Stimulated activated CD4-positive, alpha-beta T cell treated with anti-CD3 and anti-CD28 coated beads, Interleukin-2, amount 100 ng/mL, for 48 hours (primary cell): ENCODE measurements at regions not wholly inside any gene's neighbourhood (a gene's known extent, or its start where the extent isn't known, plus 50 kb on each side); places are given as distances from the start of the nearest gene placed in this dataset.

Experiments
- DNase-seq, 2 donors: peaks; one replicate each; pipeline ENCODE4 v3.0.0-alpha.2; 2020

DNA sequence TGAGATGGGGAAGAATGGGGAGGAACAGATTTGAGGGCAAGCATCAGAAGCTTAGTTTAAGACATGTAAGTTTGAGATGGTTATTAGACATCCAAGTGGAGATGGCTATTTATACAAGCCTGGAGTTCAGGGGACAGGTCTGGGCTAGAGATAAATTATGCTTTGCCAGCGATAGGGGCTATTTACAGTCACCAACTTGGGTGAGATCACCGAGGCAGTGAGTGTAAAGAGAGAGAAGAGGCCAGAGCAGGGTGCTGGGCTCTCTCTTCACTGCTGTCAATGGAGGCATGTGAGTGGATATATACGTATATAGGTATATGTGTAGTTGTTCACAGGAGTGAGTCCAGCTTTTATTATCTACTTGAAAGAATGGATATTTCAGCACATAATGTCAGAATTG is 81.0 kb downstream of the QPCT start:
- no peak for DNase-seq

DNA sequence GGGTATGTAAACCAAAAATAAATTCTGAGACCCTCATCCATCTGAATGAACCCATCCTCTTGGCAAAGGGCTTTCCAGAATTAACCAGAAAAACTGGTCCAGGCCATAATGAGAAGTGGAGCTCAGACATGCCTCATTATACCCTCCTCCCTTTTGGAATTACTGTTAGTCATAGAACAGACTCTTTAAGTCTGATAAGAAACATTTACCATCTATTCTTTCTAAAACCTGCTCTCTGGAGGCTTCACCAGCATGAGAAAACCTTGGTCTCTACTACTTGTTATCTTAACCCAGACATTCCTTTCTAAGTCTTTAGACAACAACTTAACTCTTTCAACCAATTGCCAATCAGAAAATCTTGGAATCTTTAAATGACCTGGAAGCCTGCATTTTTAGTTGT is 82.8 kb downstream of the QPCT start:
- DNase-seq = no peak

DNA sequence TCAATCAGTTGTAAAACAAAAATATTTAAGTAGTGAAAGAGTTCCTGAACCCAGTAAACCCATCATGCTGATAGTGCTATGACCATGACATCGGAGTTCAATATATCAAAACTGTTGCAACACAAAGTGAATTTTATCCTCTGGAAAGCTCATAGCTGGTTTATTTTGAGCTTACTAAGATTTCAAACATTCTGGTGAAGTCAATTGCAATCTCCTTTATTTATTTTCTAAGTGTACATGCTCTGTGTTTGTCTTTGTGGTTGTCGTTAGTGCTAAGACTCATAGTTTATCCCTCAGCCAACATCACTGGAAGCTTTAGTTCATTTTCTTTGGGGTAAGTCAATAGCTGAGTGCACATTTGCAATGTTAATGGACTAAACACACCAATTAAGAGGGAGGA is 91.9 kb downstream of the QPCT start:
- DNase-seq = no peak

DNA sequence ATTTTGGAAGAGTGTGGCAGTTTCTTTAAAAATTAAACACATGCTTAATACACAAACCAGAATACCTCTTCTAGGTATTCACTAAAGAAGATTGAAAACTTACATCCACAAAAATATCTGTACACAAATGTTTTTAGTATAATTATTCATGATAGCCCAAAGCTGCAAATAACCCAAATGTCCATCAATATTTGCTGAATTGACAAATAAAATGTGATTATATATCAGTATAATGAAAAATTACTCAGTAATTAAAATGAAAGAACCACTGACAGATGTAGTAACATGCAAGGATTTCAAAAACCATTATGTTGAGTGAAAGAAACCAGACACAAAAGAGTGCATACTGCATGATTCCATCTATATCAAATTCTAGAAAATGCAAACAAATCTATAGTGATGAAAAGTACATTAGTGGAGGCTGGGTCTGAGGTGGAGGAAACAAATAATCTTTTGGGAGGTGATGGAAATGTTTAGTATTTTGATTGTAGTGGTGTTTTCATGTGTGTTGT is 94.8 kb downstream of the QPCT start:
- DNase-seq = no peak

DNA sequence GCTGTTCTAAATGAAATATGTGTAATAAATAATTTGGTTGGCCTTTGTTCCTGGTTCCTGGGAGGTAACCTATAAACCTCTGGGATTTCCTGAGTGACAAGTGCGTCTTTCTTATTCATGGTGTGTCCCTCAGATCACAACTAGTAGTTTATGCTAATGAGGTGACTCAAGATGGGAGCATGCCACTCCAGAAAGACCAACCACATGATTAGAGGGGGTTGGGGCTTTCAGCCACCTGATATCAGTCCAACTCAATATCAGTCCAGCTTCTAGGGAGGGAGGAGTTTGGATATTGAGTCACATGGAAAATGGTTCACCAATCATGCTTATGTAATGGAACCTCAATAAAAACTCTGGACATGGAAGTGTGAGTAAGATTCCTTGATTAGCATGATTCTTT is 96.6 kb downstream of the QPCT start:
- no peak for DNase-seq

DNA sequence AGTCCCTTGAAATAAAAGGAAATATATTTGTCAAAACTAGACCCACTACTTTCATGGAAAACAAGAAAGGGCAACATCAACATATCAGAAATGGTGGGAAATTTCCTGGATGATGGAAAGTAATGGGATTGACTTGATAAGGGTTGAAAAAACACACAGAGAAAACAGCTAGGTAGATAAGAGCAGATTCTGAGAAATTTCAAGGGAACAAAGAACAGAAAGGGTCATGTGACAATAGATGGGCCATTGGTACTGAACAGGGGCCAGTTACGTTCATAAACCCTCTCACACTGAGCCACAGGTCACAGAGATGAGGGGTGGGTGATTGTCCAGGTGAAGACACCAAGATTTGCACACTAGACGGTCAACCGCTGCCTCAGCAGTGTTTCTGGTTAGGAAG is 98.7 kb downstream of the QPCT start:
- no peak for DNase-seq

DNA sequence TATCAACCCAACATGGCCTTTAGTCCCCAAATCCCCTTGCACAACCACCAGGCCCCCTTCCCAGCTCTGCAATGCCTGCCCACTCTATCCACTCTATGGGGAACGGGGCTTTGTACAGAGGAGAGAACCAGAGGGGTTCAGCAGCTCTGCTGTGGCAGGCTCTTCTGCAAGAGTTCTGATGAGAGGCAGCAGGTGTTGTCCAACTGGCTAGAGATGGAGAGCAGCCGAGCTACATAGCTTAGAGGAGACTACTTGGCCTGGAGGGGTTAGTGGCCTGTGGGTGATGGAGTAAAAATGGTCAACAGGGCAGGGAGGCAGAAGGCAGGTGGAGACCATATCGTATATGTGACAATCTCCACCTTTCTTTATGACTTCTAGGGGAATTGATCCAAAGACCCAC is 103.0 kb downstream of the QPCT start:
- DNase-seq = no peak

DNA sequence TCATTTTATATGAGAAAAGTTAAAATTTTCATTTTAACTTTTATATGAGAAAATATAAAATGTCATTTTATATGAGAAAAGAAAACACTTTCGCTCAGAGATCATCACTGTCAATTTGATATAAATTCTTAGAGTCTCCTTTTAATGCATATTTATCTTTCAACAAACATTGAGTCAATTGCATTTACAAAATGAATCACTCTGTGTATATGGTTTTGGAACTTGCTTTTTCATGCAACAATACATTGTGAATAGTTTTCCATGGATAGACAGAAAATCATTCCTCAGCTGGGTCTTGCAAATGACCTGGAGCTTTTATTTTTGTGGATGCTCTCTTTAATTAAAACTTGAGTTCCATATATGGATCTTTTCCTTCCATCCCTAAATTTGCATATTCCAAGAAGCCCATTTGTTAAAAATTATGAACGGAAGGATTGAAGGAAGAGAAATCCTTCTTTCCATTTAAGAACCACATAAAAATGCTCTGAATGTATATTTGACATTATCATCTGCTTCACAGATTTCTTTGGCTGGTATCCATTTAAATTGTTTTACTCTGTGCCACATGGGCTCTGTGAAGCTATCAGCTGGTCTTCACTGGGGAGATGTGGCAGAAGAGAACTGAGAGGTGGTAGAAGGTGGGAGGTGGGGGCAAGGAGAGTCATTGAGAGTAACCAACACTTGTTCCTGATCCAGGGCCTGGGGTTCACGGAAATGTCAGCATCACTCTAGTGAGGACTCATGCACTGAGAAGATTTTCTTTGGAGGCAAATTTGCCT is 104.1 kb downstream of the QPCT start:
- DNase-seq = no peak

DNA sequence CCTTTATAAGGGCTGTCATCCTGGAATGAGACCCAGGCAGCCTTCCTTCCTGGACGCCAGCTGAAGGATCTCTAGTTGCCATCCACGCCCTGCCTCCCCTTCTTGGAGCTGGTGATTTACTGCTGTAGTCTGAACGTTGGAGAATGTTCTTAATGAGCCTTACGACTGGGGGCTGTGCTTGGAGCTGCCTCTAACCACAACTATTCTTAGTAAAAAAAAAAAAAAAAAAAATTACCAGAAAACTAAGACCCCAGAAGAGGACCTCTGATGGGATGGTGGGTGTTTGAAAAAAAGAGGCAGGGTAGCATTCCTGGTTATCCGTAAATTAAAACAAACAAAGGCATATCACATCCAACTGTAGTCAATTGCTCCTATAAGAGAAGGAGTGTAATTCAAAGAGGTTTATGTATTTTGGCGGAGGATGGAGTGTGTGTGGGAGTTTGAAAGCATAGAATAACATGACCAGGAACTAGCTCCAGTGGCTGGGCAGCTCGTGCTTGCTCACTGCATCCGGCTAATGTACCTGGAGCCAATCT is 105.4 kb downstream of the QPCT start:
- DNase-seq = no peak

DNA sequence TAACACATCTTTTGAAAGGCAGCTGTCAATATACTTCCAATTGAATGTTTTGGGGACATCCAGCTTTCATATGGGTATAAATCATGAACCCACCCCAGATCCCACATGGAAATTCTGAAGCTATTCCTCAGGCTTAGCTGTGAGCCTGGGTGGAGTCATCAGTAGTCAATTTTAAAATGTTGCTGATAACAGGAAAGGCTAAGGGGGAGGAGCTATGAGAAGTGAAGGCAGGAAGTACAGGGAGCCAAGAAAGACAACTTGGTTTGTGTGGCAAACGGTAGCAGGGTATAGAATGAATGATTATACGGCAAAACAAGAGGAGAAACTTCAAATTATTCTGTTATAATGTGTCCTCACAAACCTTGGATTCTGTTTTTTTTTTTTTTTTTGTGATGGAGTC is 108.6 kb downstream of the QPCT start:
- no peak for DNase-seq

DNA sequence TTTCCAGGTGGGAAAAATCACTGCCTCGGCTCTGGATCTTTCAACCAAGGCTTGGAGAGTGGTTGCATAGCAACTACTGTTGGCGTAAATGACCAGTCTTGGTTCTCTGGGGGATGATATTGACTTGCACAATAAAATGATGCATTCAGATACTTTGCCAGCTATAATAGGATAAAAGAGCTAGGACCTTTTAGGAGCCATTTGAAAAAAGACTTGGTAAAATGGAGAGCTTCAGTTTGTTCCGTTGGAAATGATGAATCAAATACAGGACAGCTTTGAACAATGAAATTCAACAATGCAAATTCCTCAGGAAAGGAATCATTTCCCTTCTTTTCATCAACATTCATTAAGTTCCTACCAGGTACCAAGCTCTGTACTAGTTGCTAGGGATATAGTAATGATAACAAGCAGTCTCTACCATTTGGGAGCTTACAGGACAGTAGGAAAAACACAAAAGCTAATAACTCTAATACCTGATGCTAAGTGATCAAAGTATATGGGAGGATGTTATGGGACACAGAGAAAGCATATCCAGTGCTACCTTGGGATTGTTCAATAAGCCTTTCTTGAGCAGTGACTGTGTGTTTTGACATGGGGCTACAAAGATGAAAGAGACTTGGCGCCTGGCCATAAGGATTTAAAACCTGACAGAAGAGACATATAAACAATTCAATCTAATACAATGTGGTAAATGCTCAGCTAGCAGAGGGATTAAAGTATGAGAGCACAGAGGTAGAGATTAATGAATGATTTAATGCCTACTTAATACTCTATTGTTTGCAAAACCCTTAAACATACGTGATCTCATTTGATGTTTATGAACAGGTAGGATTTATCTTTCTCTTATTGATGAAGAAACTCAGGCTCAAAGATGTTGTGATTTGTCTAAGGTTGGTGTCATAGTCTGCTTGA is 110.7 kb downstream of the QPCT start:
- DNase-seq = no peak

DNA sequence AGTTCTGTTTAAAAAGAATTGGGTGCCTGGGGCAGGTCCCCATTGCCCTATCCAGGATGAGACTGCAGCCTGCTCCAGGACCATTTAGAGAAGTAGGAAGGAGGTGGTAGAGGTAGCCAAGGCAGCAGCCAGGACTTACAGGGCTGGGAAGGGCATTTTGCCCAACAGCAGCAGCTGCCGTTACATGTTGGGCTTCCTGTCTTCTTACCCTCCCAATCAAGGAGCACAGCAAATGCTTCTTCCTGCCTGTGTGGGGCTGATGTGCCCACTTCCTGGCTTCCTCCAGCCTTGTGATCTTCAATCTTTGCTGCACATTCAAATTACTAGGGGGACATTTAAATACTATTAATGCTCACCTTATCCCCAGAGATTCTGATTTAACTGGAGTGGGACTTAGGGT is 112.0 kb downstream of the QPCT start:
- no peak for DNase-seq

DNA sequence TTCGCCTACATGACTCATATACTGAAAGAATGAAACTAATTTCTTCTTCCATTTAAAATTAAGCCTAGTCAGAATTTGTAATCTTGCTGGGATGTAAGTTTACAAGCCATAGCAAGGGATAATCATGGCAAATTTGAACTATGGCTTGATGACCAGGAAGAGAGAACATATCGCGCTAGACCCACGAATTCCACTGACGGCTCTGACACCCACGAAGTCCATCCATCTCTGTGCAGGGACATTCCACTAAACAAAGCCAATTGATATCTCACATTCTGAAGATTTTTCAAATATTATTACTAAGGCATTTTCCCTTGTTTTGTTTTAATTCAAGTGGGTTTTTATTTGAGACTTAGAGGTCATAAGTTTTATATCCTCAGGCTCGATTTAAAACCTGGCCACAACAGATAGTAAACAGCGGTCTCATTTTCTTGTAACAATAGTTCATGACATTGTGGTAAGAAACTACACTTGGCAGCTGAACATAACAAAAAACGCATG is 113.0 kb downstream of the QPCT start:
- no peak for DNase-seq

DNA sequence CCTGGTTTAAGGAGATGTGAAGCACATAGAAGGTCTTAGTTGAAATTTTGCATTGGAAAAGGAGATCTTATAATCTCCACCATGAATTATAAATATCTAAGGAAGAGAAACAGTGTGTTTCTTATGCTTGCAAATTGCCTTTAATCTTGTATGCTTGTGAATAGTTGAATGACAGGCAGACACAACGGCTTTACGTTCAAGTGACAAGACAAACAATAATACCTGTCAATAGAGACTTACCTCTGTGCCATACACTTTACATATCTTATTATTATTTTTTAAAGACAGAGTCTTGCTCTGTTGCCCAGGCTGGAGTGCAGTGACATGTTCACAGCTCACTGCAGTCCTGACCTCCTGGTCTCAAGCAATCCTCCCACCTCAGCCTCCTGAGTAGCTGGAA is 113.7 kb downstream of the QPCT start:
- DNase-seq = no peak

DNA sequence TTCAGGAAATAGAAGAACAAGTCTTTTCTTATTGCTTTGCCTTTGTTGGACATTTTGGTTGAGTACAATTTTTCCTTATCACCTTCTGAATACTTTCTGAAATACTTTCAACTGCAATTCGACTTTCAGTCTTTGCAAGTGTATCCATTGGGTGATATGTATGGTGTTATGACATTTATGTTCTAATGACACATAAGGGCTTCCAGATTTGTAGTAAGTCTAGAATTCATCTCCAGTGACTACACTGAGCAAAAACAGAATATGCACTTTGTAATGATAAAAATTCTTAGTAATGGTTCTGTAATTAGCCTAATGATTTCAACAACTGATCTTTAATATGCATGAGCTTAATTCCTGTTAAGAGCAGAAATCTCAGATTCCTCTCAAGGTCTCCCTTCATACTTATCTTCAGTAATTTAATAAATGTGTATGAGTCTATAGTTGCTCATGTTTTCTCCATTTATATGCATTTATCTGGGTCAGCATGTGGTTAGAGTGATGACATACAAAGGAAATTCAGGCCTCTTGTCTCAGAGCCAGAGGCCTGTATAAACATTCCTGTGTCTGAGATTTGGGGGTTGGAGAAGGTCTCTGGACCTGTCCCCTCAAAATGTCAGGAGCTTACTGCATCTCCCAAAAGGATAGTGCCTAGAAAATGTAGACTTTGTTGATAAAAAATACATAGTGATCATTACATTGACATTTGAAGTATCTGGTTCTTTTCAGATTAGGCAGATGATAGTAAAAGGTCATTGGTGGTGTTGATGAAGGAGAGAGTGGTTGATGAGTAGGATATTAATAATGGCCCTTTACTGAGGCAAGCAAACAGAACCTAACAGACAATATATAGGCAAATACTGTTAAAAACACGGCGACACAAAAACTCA is 114.9 kb downstream of the QPCT start:
- no peak for DNase-seq

DNA sequence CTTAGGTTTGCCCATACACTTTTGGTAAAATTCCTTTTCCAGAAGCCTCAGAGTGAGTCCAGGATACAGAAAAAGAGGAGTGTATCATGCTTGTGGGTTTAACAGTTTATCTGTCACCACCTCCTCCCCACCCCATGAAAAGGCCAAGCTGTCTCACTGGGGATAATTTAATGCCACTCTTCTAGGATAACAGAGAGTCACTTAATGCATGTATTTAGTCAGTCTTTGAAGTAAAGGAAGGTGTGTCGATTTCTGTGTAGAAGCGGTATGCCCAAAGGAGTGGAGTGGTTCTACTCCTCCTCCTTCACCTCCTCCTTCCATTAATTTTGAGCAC is 116.4 kb downstream of the QPCT start:
- no peak for DNase-seq

DNA sequence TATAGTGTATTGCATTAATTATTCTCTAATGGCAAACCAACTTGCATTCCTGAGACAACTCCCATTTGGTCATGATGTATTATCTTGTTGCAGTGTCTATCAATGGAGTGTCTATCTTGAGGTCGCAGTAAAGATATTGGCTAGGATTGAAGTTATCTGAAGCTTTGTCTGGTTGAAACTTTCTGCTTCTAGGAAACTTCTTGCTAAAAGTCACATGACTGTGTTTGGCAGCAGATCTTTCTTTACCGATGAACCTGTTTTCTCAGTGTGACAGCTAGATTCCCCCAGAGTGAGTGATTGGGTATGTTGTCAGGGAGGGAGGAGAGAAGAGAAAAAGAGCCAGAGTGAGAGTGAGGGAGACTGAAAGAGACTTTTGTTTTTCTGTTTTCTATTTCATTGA is 119.6 kb downstream of the QPCT start:
- DNase-seq = no peak

DNA sequence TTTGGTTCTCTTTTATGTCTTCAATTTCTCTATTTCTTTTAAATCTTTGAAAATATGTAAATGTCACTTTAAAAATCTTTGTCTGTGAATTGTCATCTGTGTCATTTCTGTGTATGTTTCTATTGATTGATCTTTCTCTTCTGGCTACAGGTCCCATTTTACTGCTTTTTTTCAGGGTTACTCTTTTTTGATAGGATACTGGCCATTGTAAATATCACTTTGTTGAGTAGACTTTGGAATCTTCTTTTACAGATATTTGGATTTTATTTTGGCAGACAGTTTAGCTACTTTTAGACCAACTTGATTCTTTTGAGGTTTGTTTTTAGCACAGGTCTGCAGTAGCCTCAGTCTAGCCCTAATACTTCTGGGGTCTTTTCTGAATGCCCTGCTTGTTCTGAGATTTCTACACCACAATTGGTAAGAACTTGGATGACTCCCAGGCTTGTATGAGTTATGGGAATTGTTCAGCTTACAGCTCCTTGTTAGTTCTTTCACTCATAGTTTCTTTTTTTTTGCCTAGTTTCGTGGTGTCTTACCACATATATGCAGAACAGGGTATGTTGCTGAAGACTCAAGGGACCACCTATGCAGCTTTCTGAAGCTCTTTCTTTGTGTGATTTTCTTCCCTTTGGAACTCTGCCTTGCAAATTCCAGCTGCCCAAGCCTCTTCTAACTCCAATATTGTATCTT is 122.2 kb downstream of the QPCT start:
- no peak for DNase-seq

DNA sequence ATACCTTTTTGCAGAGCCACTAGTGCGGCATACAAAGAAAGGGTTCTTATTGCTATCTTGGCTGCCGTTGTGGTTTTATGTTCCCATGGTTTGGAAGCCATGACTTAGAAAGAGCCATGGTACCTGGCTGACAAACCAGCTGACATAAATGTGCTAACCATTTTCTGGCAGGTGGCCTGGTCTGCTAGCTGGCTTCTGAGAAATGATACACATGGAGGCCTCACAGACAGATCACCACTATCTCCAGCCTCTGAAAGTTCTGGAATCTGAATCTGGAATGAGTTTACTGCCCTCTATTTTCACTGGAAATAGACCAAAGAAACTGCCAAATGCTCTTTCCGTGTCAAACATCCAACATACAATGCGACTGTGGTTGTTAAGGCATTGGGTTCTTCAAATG is 123.7 kb downstream of the QPCT start:
- DNase-seq = no peak

DNA sequence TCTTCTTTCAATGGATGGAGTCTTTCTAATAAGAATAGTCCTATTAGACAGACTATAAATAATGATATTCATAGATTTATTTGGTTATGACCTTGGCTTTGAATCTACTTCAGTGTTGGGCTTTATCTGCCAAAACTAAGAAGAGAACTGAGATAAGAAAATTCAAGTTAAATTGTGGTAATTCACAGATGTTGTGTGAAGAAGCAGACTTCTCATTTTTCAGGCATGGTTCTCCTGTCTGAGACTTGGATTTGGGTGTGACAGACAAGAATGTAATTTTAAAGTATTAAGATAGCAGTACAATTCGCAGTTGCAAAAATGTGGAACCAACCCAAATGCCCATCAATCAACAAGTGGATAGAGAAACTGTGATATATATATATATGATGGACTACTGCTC is 124.7 kb downstream of the QPCT start:
- no peak for DNase-seq

DNA sequence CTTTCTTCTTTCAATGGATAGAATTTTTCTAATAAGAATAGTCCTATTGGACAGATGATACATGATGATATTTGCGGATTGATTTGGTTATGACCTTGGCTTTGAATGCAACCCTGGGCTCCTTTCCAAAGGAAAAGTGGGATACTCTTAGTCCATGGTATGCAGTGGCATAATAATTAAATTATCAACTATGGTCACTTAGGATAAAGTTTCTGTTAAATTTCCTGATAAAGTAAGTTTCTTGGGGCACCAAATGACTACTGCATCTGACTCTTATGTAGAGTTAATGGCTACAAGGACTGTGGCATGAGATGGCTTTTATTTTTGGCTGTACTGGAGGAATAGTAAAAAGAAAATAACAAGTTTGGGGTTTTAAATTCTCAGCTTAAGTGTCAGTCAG is 126.7 kb downstream of the QPCT start:
- no peak for DNase-seq

DNA sequence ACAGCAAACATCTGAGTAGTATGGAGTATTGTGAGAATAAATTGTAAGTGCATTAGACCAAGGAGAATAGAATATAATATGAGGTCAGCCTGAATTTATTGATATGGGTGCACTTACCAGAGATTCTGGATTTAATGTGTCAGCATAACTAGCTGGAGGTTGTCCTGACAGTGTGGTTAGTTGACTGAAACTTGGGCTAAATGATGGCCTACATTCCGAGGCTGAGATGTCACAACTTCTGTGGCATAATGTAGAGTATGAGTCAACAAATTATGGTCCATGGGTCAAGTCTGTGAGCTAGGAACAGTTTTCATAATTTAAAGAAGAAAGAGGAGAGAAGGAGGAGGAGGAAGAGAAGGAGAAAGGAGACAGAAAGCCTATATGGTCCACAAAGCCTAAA is 127.6 kb downstream of the QPCT start:
- no peak for DNase-seq
